HepG2 (cell line): ENCODE measurements at regions not wholly inside any gene's neighbourhood (a gene's known extent, or its start where the extent isn't known, plus 50 kb on each side); places are given as distances from the start of the nearest gene placed in this dataset.

ENCODE experiments used
- ATAC-seq: fragments of 200-7000 bp; cut with Tn5 transposase; 3 replicates; pipeline ENCODE4 v1.9.1; 2020; ENCODE audit warnings: mild to moderate bottlenecking, moderate library complexity
- BruUV-seq: library from RNA; stranded (reverse); fragments of 400-500 nt; replicated peaks from 2 replicates; lab custom pipeline; 2021; lab: Mats Ljungman, UMichigan
- CTCF ChIA-PET: fragments of 300-600 bp; formaldehyde crosslinking; extraction: SDS; loops from one replicate; lab custom pipeline; 2021; ENCODE audit warnings: low total read pairs, inconsistent platforms, low intra/inter-chr PET ratio; lab: Yijun Ruan, JAX
- POLR2A ChIA-PET: fragments of 350-600 bp; sonication (Branson Sonifier 250); formaldehyde crosslinking; loops from one replicate; lab custom pipeline; 2020; ENCODE audit warnings: antibody characterized with exemption, inconsistent platforms; lab: Yijun Ruan, JAX
- DNase-seq: peaks from one replicate; pipeline ENCODE4 v3.0.0-alpha.2; 2015; ENCODE audit warnings: low spot score
- FAIRE-seq: peaks from 3 replicates; lab custom pipeline; 2011; peaks lifted over from hg19 to GRCh38; lab: Jason Lieb, UNC
- H2AFZ ChIP-seq: one replicate; pipeline ENCODE4 v1.6.1; 2011; ENCODE audit warnings: low read length, inconsistent platforms
- H3K27ac ChIP-seq: fragments of 300-600 bp; 3 replicates; pipeline ENCODE4 v1.8.0; 2011; ENCODE audit warnings: mixed run types, mild to moderate bottlenecking, mixed read lengths, low read length, inconsistent platforms; ENCODE audit not compliant: insufficient read depth; ENCODE audit errors: extremely low read length
- H3K27me3 ChIP-seq, 2 experiments: fragments of 200-600 bp in 1 of 2; 2 replicates in 1 of 2; 3 replicates in 1 of 2; pipeline versions ENCODE4 v1.6.0 to v1.8.0; 2011; ENCODE audit warnings: low read length in 2 of 2, mild to moderate bottlenecking in 2 of 2, moderate library complexity in 2 of 2, inconsistent platforms in 1 of 2; ENCODE audit not compliant: insufficient read depth in 2 of 2, control insufficient read depth in 1 of 2
- H3K36me3 ChIP-seq, 2 experiments: fragments of 200-600 bp in 1 of 2; replicated peaks in 1 of 2; 2 replicates in 1 of 2; 3 replicates in 1 of 2; pipeline versions ENCODE4 v1.5.1 to v1.8.0; 2011; ENCODE audit warnings: low read length in 2 of 2, inconsistent platforms in 1 of 2; ENCODE audit not compliant: insufficient read depth in 2 of 2, control insufficient read depth in 1 of 2
- H3K4me1 ChIP-seq: 2 replicates; pipeline ENCODE4 v1.5.1; 2012; ENCODE audit warnings: low read length, inconsistent platforms; ENCODE audit not compliant: insufficient read depth
- H3K4me2 ChIP-seq: 2 replicates; pipeline ENCODE4 v1.6.0; 2011; ENCODE audit warnings: low read depth, low read length, inconsistent platforms
- H3K4me3 ChIP-seq, 3 experiments: fragments of 200-600 bp in 1 of 3; sonication (generic), shearing (Covaris generic) in 1 of 3; replicated peaks in 1 of 3; 2 replicates each; pipeline ENCODE4 v1.5.1; 2011 to 2016; ENCODE audit warnings: low read length in 3 of 3, inconsistent platforms in 2 of 3, low read depth in 2 of 3, mild to moderate bottlenecking in 2 of 3, control low read depth in 1 of 3, mixed read lengths in 1 of 3; ENCODE audit not compliant: insufficient read depth in 1 of 3
- H3K79me2 ChIP-seq: one replicate; pipeline ENCODE4 v1.6.1; 2011; ENCODE audit warnings: low read length, inconsistent platforms; ENCODE audit not compliant: insufficient read depth
- H3K9ac ChIP-seq: 2 replicates; pipeline ENCODE4 v1.6.0; 2011; ENCODE audit warnings: mild to moderate bottlenecking, low read depth, low read length, inconsistent platforms; ENCODE audit not compliant: insufficient read depth
- H3K9me3 ChIP-seq: 2 replicates; pipeline ENCODE4 v1.5.1; 2012; ENCODE audit warnings: mild to moderate bottlenecking, low read length
- H4K20me1 ChIP-seq: 2 replicates; pipeline ENCODE4 v1.6.0; 2011; ENCODE audit warnings: inconsistent platforms, mild to moderate bottlenecking, low read length, moderate library complexity; ENCODE audit not compliant: insufficient read depth
- FOXJ3 ChIP-seq: sonication (generic); formaldehyde crosslinking; IDR thresholded peaks from 2 replicates; pipeline ENCODE4 v1.4.0; 2020; ENCODE audit warnings: missing genetic modification reagents, mild to moderate bottlenecking, borderline replicate concordance
- MEIS1 ChIP-seq: sonication (generic); formaldehyde crosslinking; IDR thresholded peaks from 2 replicates; pipeline ENCODE4 v1.9.0; 2021; ENCODE audit warnings: mild to moderate bottlenecking, missing genetic modification reagents, moderate library complexity, borderline replicate concordance
- MIXL1 ChIP-seq: IDR thresholded peaks from 2 replicates; pipeline ENCODE4 v1.6.1; 2016
- PRDM10 ChIP-seq: sonication (generic); formaldehyde crosslinking; IDR thresholded peaks from 2 replicates; pipeline ENCODE4 v1.4.0; 2020; ENCODE audit warnings: low read depth, missing genetic modification reagents
- ZNF550 ChIP-seq: sonication (generic); formaldehyde crosslinking; IDR thresholded peaks from 2 replicates; pipeline ENCODE4 v1.4.0; 2020; ENCODE audit warnings: mild to moderate bottlenecking, missing genetic modification reagents, borderline replicate concordance
- ZNF710 ChIP-seq: sonication (generic); formaldehyde crosslinking; IDR thresholded peaks from 2 replicates; pipeline ENCODE4 v1.5.0; 2020; ENCODE audit warnings: mild to moderate bottlenecking, missing genetic modification reagents, borderline replicate concordance
- ZNF766 ChIP-seq: sonication (generic); formaldehyde crosslinking; IDR thresholded peaks from 2 replicates; pipeline ENCODE4 v1.5.0; 2020; ENCODE audit warnings: missing genetic modification reagents, borderline replicate concordance
- ZNF83 ChIP-seq: sonication (generic); formaldehyde crosslinking; IDR thresholded peaks from 2 replicates; pipeline ENCODE4 v1.4.0; 2020; ENCODE audit warnings: missing genetic modification reagents, mild to moderate bottlenecking, borderline replicate concordance
- WGBS: methylation state at CpG from one replicate; pipeline ENCODE4 v1.1.6; 2017; ENCODE audit warnings: low lambda C conversion rate; 5-methylcytosine and 5-hydroxymethylcytosine counted together
- in situ Hi-C: cut with HindIII; loops from 2 replicates; pipeline ENCODE4 v1.10.0; 2017; ENCODE audit warnings: low pct_unique_long_range_greater_than_20kb; ENCODE audit not compliant: extremely low pct_ligation_motif_present
- intact Hi-C: fragments of 100-400 bp; cut with micrococcal nuclease; formaldehyde crosslinking; loops from one replicate; pipeline ENCODE4 v1.10.0; 2022; ENCODE audit not compliant: unreplicated experiment

DNA sequence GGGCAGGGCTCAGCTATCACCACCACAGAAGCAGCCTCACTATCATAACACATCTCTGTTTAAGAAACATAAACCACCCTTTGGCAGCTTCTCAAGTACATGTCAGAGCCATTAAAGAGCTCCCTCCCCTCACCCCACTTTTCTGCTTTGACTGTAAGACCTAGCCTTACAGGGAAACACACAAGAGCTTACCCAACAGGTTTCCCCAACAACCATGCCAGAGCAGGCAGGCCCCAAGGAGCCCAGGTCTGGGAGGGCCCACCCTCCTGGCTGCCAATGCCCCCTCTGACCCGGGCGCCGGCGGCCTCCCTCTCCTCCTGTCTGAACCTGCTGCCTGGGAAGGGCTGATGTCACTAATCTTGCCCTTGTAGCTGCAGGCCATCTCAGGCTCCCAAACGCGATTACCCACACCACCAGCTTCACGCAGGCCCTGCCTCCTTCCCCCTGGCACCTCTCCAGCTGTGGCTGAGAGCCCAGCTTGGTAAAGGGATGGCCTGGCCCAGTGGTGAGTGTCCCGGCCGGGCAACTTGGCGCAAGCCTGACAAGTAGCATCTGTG is 402.0 kb downstream of the MAFB start:
- intact Hi-C loops: no loop called here

DNA sequence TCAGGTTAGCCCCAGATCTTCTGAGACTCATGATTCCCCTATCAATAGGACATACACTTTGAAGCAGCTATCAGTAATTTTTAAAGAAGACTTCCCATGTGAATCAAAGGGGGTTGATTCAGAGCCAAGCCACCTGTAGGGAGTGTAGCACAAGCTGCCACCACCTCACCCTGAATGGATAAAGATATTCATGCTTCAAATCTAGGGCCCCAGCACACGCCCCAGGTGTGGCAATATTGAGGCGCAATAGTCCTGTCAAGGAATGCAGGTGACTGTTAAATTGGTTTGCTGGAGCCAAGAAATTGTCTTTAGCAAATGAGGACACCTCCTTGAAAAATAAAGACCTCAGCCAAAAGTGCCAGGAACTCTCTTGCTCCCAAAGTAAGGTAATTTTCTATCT is 404.4 kb downstream of the MAFB start:
- Histone ChIP-seq H2AFZ (no peak overlapping the region), H3K79me2 (no peaks in the 10 kb centered on the region), H3K4me3 (no peak overlapping the region), H4K20me1 (no peaks in the 10 kb centered on the region), H3K27me3 (no peaks in the 10 kb centered on the region), H3K4me1 (no peaks in the 10 kb centered on the region), H3K4me2 (no peak overlapping the region), H3K9me3 (no peaks in the 10 kb centered on the region), H3K36me3 (no peaks in the 10 kb centered on the region), H3K9ac (no peak overlapping the region), H3K27ac (no peak overlapping the region)
- ChIA-PET POLR2A (no interaction called here), CTCF (no interaction called here)
- FAIRE-seq (no peak), DNase-seq (no peak), ATAC-seq (no peak)
- intact Hi-C loops: no loop called here
- no TSS peak for BruUV-seq
- in situ Hi-C loops: no loop called here
- 25% methylated on average over 2 of the region's 2 CpGs for WGBS
- TF ChIP-seq FOXJ3 (CRISPR knock-in tag) (no peak), ZNF550 (CRISPR knock-in tag) (no peak), ZNF83 (CRISPR knock-in tag) (no peak), PRDM10 (CRISPR knock-in tag) (no peak), MIXL1 (CRISPR knock-in tag) (no peak)

More for the DNA sequence above, 402.0 kb downstream of the MAFB start:
- Histone ChIP-seq H3K4me3 (no peak overlapping the region), H3K27me3 (no peaks in the 10 kb centered on the region), H3K36me3 (no peaks in the 10 kb centered on the region), H3K4me1 (no peaks in the 10 kb centered on the region), H3K27ac (no peak overlapping the region), H4K20me1 (no peaks in the 10 kb centered on the region), H2AFZ (no peak overlapping the region), H3K79me2 (no peaks in the 10 kb centered on the region), H3K4me2 (no peak overlapping the region), H3K9me3 (no peaks in the 10 kb centered on the region), H3K9ac (no peak overlapping the region)
- BruUV-seq: no TSS peak
- no peak for FAIRE-seq
- no peak for ATAC-seq
- TF ChIP-seq ZNF710 (CRISPR knock-in tag) (no peak), ZNF766 (CRISPR knock-in tag) (no peak), MEIS1 (CRISPR knock-in tag) (no peak), FOXJ3 (CRISPR knock-in tag) (no peak)
- in situ Hi-C loops: no loop called here
- 20% methylated on average over 10 of the region's 10 CpGs for WGBS
- ChIA-PET POLR2A (no interaction called here), CTCF (no interaction called here)
- no peak for DNase-seq
